GM18873 (cell line): ENCODE measurements at regions not wholly inside any gene's neighbourhood (a gene's known extent, or its start where the extent isn't known, plus 50 kb on each side); places are given as distances from the start of the nearest gene placed in this dataset.

Experiments used
- ATAC-seq: cut with Tn5 transposase; IDR thresholded peaks from one replicate; pipeline ENCODE4 v1.9.1; 2021; ENCODE audit warnings: mild to moderate bottlenecking, moderate library complexity, moderate number of reproducible peaks; ENCODE audit not compliant: unreplicated experiment, low FRiP score

DNA sequence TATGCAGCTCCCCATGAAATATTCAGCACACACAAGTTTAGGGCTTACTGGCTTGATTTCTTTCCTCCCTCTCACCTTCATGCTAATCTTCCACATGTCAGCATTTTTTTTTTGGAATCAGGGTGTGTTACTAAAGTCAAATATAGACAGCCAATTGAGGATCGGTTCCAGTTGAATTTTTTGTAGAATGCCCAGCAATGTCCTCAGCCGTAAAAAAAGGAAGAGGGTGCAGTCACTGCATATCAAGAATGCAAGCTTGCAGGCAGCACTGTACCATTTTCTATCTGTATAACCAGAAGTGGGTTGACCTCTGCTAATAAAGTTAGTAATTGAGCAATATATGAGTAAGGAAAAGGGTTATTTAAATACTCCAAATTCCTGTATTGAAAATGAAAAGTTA is 51.4 kb upstream of the CHMP2B start:
- ATAC-seq, result no peak

DNA sequence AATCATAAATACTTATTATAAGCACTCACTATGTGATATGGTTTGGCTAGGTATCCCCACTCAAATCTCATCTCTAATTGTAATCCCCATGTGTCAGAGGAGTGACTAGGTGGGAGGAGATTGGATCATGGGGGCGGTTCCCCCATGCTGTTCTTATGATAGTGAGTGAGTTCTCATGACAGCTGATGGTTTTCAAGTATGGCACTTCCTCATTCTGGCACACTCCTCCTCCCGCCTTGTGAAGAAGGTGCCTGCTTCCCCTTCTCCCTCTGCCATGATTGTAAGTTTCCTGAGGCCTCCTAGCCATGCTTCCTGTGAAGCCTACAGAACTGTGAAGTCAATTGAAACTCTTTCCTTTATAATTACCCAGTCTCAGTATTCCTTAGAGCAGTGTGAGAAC is 53.3 kb upstream of the CHMP2B start:
- no peak for ATAC-seq

DNA sequence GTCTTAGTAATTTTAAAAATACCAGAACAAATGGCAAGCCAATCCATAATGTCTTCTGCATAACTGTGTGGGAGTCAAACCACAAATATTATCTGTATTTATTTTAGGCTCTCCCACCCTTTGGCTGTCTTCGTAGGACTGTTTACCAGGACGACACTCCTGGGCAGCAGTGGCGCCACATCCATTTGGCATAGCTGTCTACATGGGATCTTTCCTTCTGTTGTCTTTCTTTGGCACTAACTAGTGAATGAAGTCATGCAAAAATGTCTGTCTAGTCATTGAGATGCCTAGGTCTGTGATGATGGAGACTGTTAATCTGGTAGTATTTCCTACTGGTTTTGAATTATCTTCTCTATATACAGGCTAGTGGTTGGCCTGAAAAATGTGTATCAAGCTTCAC is 54.0 kb upstream of the CHMP2B start:
- ATAC-seq, result no peak

DNA sequence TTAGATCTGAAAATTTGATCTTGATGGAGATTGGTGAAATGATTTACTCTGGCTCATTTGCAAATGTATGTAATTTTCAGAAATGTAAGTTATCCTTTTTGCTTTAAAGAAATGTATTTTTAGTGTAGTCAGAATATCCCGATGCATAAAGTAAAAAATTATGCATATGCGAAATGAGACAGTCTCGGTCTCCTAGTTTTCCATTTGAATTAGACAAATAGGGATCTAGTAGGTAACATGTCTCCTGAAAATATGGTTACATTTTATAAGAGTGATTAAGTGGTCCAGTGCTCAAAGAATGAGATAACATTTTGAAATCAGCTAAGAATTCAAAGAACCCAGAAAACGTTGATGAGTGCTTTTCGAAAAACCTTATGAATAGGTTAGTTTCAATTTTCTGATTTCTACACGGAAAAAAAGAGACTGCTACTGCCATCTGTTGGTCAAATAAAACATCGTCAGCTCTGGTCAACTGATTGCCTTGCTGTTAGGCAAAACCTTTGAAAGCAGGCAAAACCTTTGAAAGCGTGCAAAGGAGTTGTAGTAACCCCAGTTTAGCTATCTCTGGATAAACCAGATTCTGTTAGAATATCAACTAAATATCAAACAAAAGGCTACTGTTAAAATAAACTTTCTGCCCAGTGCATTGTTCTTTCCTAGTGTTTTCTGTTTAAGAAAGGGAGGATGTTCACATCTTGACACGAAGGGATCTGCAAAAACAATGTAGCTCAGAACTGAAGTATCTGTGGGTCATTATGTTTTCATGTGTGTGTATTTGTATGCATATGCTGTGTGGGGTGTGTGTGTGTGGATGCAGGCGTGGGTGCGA is 59.3 kb upstream of the CHMP2B start:
- ATAC-seq, result peak; percentile 72

DNA sequence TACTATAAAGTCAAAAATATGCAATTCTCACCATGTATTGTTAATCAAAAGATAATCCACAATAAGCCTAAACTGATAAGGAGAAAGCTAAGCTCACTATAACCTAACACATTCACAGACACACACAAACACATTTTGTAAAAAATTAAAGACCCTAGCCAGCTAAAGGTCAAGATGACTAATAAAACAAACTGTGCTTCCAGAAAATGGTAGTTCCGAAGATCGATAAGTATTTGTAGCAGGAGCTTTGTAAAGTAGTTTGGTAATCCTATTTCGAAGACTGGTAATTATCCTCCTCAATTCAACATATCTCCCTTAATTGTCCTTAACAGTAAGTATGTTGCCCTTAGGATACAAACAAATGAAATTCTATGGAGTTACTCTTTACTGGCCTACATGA is 62.9 kb upstream of the CHMP2B start:
- no peak for ATAC-seq

DNA sequence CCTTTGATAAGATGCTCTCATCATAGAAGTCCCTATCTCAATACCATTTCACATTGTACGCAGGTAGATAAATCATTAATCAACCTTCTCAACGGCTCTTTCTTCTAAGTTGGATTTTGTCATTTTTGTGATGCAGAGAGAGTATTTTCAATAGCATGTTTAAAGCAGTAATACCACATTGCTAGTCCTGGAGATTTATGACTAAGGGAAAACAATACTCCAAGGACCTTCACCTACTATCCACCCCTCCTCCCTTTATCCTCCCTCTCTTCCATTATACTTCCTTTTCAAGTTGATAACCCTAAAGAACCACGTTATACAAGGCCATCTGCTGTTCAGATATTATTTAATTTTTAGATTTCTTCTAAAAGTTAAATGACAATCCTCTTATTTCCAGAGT is 65.3 kb upstream of the CHMP2B start:
- no peak for ATAC-seq

DNA sequence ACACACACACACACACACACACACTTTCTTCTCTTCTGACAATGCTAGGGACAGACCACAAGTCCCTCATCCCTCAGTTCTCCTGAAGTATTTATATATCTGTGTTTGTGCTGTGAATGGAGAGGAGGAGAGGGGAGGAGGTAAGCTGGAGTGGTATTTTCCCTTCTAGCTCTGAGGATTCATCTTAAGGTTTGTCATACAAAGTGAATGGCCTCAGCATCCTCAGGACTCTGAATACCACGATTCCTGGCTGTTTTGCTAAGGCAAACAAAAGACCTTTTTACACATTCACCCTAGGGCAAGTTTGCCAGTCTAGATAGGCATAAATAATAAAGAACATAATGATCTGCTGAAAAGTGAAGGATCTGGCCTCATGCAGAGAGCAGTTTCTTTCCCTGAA is 65.7 kb upstream of the CHMP2B start:
- no peak for ATAC-seq

DNA sequence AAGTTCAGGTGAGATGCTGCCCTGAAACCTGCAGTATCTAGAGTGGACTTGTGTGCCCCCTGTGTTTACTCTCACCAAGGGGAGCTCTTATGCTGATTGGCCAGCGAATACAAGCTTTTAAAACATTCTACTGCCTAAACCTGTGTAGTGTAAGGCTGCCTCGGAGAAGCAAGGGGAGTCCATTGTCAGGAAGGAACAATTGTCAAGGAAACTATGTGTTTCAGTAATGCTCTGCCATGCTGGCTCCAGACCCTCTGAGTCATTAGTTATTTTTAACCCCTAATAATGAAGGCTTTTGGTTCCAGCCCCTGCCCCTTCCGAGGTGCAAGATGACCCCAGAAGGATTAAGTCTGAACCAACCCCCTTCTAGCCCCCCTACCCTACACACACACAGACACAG is 66.1 kb upstream of the CHMP2B start:
- no peak for ATAC-seq

DNA sequence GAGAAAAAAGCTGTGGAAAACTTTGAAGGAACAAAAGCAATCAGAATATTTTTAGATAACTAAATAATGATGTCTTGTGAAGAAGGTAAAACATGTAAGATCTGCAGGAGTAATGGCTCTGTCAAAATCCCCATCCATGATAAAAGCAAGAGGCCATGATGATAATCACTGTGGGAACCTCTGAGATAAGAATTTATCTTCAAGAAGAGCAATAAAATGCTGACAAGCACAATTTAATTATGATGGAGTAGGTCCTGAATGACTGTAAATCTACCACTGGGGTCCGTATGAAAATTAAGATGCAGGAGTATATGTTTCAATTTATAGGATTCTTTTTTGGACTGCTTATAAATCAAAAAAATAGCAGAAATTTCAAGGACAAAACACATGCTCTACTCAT is 68.3 kb upstream of the CHMP2B start:
- ATAC-seq, result no peak

DNA sequence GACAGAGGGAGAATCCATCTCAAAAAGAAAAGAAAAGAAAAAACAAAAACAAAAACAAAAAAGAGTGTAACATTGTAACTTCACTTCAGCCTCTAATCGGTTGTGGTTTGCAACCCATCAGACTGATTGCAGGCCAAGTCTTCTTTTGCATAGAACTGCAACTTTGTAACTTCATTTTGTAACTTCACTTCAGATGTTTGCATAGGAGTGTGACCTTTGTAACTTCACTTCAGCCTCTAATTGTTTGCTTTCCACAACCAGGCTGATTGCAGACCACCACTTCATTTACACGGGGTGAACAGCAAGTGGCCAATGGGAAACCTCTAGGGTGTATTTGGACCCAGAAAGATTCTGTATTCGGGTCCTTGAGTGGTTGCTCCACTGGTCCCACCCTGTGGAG is 79.1 kb upstream of the CHMP2B start:
- ATAC-seq, result no peak

DNA sequence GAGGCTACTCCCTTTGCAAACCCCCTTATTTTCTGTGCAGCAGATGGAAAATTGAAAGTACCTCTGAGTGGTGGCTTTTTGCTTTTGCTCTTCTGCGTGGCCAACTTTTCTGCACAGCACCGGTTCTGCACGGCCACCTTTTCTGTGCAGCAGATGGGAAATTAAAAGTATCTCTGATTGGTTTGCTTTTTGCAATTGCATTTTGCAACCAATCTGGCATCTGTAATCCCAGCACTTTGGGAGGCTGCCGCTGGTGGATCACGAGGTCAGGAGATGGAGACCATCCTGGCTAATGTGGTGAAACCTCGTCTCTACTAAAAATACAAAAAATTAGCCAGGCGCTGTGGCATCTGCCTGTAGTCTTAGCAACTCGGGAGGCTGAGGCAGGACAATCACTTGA is 79.5 kb upstream of the CHMP2B start:
- ATAC-seq, result no peak

DNA sequence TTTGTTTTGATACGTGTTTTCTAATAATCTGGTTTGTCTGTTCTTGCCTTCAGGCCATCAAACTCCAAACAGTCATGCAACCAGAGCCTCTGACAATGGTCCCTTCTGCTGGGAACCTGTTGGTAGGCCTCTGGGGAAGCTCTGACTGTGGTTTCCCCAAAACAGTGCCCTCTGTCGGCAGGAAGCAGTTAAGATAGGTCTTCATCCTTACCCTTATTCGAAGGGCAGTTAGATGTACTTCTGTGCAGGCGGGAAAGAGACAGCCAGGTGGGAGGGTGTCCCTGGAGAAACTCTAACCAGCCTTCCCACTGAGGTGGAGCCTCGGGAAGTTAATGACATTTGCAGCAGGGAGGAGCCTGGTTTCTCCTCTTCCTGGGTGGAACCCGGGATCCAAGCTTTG is 81.6 kb upstream of the CHMP2B start:
- no peak for ATAC-seq

DNA sequence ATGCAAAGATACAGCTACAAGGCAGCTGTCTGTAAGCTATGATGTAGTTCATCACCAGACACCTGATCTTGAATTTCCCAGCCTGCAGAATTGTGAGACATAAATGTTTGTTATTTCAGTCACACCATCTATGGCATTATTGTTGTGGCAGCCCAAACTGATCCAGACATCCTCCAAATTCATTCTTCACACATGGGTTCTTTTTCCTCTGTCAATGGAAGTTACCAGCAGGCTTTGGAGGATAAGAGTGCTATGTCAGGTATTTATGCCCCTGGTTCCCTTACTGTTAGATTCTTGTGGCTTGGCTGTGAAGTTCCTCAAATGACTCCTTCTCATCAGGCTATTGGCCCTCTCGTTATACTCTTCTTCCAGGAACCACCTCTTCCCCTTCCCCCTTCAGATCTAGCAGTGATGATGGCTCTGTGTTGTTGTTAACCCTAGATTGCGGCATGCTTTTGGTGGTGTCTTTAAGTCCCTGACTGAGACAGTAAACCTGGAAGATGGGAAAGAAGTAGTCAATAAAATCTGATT is 91.0 kb upstream of the CHMP2B start:
- no peak for ATAC-seq

DNA sequence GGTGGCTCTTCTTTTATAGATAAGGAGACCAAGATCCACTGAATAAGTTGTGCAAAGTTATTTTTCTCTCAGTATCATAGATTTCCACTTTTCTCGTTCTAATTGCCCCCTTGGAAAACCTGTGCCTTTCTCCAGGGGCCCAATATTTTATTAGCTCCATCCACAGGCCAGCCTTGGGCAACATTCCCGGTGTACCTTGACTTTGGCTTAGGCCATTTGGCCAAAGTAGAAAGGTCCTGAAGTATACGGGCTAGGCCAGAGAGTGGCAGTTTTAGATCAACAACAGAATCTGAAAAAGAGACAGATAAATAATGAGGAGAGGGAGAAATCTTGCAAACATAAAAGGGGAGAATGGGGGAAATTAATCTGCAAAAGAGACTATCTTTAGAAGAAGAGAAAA is 91.7 kb upstream of the CHMP2B start:
- no peak for ATAC-seq

DNA sequence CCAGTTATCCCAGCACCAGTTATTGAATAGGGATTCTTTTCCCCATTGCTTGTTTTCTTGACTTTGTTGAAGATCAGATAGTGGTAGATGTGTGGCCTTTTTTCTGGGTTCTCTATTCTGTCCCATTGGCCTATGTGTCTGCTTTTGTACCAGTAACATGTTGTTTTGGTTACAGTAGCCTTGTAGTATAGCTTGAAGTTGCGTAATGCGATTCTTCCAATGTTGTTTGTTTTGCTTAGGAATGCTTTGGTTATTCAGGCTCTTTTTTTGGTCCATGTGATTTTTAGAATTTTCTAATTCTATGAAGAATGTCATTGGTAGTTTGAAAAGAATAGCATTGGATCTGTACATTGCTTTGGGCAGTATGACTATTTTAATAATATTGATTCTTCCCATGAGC is 94.3 kb upstream of the CHMP2B start:
- ATAC-seq, result no peak

DNA sequence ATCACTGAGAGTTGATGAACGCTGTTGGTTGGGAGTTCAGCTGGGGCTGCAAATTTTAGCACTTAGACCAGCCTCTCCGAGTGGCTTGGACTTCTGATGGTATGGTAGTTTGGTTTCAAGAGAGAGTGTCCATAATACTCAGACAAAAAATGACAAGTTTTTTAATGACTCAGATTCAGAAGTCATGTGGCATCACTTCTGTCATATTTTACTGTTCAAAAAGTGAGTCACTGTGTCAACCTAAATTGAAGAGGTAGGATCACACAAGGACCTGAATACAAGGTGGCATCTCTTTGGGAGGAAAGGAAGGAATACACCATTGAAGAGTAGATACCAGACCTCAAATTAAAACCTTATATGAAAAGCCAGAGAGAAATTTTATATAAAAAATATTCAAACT is 99.1 kb upstream of the CHMP2B start:
- no peak for ATAC-seq

DNA sequence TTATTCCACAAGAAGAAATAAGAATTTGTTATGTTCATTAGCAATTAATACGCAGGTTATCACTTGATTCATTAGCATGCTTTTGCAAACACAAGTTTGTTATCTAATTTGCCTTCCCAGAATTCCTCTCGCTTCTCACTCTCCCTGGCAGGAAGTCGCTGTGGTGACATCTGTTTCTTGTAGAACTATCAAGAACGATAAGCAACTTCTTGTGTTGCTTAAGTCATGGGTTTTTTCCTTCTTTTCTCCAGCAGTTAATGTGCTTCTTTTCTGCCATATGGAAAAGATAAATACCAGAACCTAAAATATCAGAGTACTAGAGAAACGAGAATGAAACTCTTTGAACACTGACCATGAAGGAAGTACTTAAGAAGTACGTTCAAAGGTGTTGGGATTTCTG is 99.8 kb upstream of the CHMP2B start:
- ATAC-seq, result no peak

DNA sequence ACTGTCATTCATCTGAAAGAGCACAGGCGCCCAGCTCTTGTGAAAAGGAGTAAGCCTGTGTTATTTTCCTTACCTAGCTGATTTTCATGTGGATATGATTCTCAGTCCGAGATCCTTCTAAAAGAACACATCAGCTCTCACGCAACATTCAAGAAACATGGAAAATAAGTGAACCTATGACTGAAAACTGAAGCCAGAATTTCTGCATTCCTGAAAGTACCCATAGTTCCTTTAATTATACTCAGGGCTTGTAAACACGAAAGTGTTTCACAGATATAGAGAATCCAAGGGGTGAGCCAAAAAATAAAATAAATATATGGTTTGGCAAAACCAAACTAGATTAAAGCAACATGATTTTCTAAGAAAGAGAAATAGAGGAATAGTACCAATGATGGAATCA is 100.8 kb upstream of the CHMP2B start:
- ATAC-seq, result no peak

DNA sequence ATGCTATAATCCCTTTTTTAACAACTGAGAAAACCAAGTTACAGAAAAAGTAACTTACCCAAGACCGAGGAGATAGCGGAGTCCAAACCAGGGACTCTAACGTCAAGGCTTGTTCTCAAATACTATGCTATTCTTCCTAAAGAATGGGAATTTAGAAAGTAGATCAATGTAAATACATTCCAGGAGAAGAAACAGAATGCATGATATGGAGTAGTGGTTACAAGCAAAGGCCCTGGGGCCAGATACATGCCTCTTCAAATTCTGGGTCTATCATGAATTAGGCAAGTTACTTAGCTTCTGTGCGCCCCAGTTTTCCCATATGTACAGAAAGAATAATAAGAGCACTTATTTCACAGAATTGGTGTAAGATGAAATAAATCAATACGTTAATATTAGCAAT is 102.0 kb upstream of the CHMP2B start:
- ATAC-seq, result no peak

DNA sequence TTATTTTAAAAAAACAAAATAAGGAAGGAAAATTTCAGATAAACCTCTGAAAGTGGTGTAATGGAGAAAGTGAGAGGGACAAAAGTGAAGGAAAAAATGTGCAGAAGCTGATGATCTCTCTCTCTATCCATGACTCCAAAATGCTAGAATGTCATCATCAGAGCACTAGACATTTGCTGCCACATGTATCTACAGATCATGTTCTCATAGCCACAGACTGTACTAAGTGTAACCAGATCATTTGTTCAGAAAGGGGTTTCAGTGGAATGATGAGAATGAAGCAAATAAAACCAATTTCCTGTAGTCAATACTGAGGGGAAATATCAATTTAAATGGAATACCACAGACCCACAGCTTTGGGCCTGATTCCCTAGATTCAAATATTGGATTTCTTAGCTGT is 104.3 kb upstream of the CHMP2B start:
- ATAC-seq, result no peak

DNA sequence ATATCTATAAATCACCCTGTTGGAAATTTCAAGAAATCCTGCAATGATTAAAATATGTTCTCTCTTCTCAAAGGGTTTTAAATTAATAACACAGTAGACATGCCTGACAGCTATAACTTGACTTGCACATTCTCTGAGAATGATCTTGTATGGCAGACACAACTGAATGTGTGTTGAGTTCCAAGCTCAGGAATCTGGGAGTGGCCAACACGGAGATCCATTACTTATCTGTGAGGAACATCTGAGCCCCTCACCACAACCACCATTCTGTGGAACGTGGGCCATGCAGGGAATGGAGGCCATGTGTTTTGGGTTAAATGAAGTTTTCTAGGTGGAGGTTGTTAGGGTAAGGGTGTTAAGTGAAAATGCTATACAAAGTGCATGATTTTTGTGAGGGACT is 105.3 kb upstream of the CHMP2B start:
- ATAC-seq, result no peak

DNA sequence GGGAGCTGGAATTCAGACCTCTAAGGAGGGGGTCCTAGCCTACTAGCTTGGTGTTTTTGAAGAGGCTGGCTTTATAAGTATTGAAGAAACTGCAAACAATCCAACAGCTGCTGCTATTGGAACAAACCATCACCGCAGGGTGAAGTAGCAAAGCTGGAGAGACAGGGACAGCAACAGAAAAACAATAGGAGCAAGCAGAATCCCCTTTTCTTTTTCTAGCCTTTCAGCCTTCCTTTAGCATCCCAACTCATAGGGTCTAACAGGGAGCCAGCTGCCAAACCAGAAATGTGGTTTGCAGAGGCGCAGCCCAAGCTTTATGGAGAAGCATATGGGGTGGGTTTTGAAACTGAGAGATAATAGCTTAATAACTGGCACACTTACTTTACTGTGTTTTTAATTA is 106.2 kb upstream of the CHMP2B start:
- ATAC-seq, result no peak

DNA sequence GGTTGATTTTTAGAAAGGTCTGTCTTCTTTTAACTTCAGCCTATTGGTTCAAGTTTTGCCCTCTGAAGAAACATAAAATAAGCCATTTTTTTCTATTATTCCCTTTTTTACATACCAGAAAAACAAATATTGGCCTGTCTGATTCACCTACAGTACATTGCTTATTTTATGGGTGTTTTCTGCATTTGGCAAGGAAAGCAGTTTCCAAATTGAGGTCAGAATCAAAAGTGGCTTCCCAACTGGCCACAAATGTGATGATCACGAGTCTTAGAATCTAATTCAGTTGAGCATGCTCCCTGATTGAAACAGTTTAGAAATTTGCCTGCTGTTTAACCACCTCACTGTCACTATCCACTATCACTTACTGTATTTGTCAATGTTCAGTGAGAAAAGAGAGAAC is 106.9 kb upstream of the CHMP2B start:
- no peak for ATAC-seq
